Activated T-helper 17 cell treated with anti-CD3 and anti-CD28 coated beads, Interleukin-2, amount 50 U/mL, for 72 hours (primary cell): ENCODE measurements at regions not wholly inside any gene's neighbourhood (a gene's known extent, or its start where the extent isn't known, plus 50 kb on each side); places are given as distances from the start of the nearest gene placed in this dataset.
"Not testable (repeated sequence)": the region's sequence is repeated elsewhere in the genome, so short reads cannot be mapped to it uniquely, and the experiment has no call there.

ENCODE experiments used
- ATAC-seq: fragments of 150-1000 bp; cut with Tn5 transposase; replicated peaks from 2 replicates; pipeline ENCODE4 v1.10.0; 2021; ENCODE audit warnings: mild to moderate bottlenecking, moderate library complexity
- H3K27ac Mint-ChIP-seq: one replicate; pipeline ENCODE4 v1.8.0; 2022; ENCODE audit warnings: mixed read lengths
- H3K27me3 Mint-ChIP-seq: one replicate; pipeline ENCODE4 v1.8.0; 2022; ENCODE audit warnings: mixed read lengths
- H3K36me3 Mint-ChIP-seq: one replicate; pipeline ENCODE4 v1.8.0; 2022; ENCODE audit warnings: low read depth, mild to moderate bottlenecking, mixed read lengths
- H3K4me1 Mint-ChIP-seq: one replicate; pipeline ENCODE4 v1.8.0; 2022; ENCODE audit warnings: mixed read lengths
- H3K4me3 Mint-ChIP-seq: one replicate; pipeline ENCODE4 v1.8.0; 2022; ENCODE audit warnings: mild to moderate bottlenecking, mixed read lengths
- H3K9me3 Mint-ChIP-seq: one replicate; pipeline ENCODE4 v1.8.0; 2022; ENCODE audit warnings: mixed read lengths

GRCh38 chr15:31656915-31657314 is 330.3 kb downstream of the KLF13 start:
- not testable (repeated sequence) for ATAC-seq

GRCh38 chr15:31660816-31661215 is 334.2 kb downstream of the KLF13 start:
- H3K27ac Mint-ChIP-seq = no peak overlapping the region
- no peaks in the 10 kb centered on the region for H3K4me1 Mint-ChIP-seq
- no peaks in the 10 kb centered on the region for H3K9me3 Mint-ChIP-seq
- H3K27me3 Mint-ChIP-seq = peaks cover 6% of the 10 kb centered on the region
- ATAC-seq = no peak
- no peaks in the 10 kb centered on the region for H3K36me3 Mint-ChIP-seq
- H3K4me3 Mint-ChIP-seq = no peak overlapping the region

More at GRCh38 chr15:31656915-31657314, 330.3 kb downstream of the KLF13 start:
- H3K4me1 Mint-ChIP-seq, H3K27me3 Mint-ChIP-seq, H3K36me3 Mint-ChIP-seq, H3K9me3 Mint-ChIP-seq, H3K27ac Mint-ChIP-seq, H3K4me3 Mint-ChIP-seq: not testable (repeated sequence)

GRCh38 chr15:31665732-31666131 is 339.1 kb downstream of the KLF13 start:
- not testable (repeated sequence) for H3K4me3 Mint-ChIP-seq, H3K4me1 Mint-ChIP-seq, H3K27ac Mint-ChIP-seq, H3K36me3 Mint-ChIP-seq, H3K9me3 Mint-ChIP-seq, ATAC-seq
- peaks cover 13% of the 10 kb centered on the region for H3K27me3 Mint-ChIP-seq

- H3K4me3 Mint-ChIP-seq, H3K27ac Mint-ChIP-seq, H3K4me1 Mint-ChIP-seq, ATAC-seq, H3K36me3 Mint-ChIP-seq, H3K9me3 Mint-ChIP-seq: not testable (repeated sequence)
- peaks cover 22% of the 10 kb centered on the region for H3K27me3 Mint-ChIP-seq
Measured at GRCh38 chr15:31669158-31669908, 342.7 kb downstream of the KLF13 start.

DNA sequence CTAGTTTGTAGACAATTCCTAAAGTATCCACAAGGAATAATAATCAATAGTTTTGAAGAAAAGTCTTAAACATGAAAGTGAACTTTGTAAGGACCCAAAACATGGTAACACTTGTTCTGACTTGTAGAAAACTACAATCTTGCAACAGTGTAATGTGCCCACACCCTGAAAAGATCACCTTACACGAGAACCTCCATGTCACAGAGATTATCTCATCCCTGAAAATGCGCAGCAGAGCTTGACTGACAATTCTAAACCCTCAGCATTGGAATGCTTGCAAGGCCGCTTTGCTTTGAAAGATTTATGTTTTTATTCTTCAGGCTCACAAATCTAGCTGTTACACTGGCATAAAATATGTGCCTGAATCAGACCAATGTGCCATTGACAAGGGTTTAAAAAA is 346.6 kb downstream of the KLF13 start:
- not testable (repeated sequence) for H3K9me3 Mint-ChIP-seq, H3K4me3 Mint-ChIP-seq, H3K4me1 Mint-ChIP-seq, ATAC-seq, H3K36me3 Mint-ChIP-seq, H3K27ac Mint-ChIP-seq
- H3K27me3 Mint-ChIP-seq = peaks cover 26% of the 10 kb centered on the region

GRCh38 chr15:31681529-31682259 is 348.6 kb upstream of the CHRNA7 start:
- H3K36me3 Mint-ChIP-seq, H3K27ac Mint-ChIP-seq, H3K9me3 Mint-ChIP-seq, H3K27me3 Mint-ChIP-seq, ATAC-seq, H3K4me3 Mint-ChIP-seq, H3K4me1 Mint-ChIP-seq: not testable (repeated sequence)

DNA sequence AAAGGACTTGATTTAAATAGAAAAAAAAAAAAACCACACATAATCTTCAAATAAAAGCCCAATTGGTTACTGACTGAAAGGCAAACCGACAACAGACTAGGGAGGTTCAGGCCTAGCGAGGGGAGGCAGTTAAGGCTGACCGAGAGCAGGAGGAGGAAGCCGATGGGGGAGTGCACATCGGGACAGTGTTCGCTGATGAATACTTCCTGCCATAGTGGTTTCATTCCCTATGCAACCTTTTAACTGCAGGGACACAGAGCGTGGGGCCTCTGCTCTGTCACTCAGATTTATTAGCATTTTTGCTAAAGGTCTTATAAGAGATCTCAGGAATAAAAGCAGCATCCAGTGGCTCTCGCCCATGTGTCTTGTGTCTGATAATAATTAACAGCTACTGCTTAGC is 343.2 kb upstream of the CHRNA7 start:
- not testable (repeated sequence) for H3K27ac Mint-ChIP-seq, H3K4me3 Mint-ChIP-seq

DNA sequence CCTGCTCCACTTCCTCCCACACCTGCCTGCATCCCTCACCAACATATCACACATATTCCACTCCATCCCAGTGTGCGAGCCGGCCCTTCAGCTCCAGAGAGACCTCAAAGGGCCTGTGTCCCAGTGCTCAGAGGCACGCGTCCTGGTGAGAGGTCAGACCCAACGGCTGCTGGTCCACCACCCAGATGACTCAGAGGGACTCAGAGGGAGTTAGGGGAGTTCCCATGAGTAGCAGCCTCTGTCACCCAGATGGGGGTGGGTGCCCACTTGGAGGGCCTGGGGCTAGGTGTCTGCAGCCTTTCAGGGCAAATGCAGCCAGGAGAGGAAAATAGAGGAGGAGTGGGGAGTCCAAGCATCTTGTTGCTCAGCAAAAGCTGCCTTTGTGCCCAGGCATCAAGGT is 333.8 kb upstream of the CHRNA7 start:
- not testable (repeated sequence) for H3K4me3 Mint-ChIP-seq, H3K9me3 Mint-ChIP-seq, H3K36me3 Mint-ChIP-seq, H3K4me1 Mint-ChIP-seq, H3K27ac Mint-ChIP-seq, H3K27me3 Mint-ChIP-seq, ATAC-seq

More for the DNA sequence above, 343.2 kb upstream of the CHRNA7 start:
- not testable (repeated sequence) for H3K36me3 Mint-ChIP-seq, H3K9me3 Mint-ChIP-seq, ATAC-seq, H3K4me1 Mint-ChIP-seq
- H3K27me3 Mint-ChIP-seq = peaks cover 11% of the 10 kb centered on the region

GRCh38 chr15:31705076-31705678 is 325.1 kb upstream of the CHRNA7 start:
- not testable (repeated sequence) for H3K27ac Mint-ChIP-seq, H3K4me1 Mint-ChIP-seq, H3K27me3 Mint-ChIP-seq, H3K4me3 Mint-ChIP-seq, ATAC-seq, H3K36me3 Mint-ChIP-seq, H3K9me3 Mint-ChIP-seq

DNA sequence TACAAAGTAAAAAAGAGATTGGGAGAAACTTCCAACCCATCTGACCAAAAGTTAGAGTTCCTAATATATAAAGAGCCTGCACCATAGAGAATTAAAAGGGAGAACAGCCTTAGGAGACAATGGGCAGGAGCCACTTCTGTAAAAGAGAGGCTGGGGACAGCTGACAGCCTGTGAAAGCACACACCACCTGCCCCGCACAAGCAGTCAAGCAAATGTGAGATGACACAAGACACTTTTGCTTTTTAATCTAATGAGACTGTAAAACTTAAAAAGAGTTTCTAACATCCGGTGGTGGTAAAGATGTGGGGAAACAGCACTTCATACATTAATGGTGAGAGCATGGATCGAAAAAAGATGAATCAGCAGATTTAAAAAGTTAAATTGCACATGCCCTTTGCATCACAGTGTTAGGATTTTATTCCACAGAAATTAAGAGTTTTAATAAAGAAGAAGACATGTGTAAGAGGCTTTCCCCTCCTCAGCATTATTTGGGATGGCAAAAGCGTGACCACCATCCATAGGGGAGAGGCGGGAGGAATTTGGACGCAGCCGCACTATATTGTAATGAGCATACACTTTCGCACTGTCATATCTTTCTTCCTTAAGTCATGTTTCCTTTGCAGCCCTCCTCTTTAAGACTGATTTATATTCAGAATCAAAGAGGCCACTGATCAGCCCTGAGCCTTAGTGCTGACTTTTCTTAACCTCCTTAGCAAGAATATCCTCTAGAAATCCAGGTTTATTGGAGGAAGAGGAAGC is 322.2 kb upstream of the CHRNA7 start:
- not testable (repeated sequence) for H3K27ac Mint-ChIP-seq, H3K36me3 Mint-ChIP-seq, H3K4me1 Mint-ChIP-seq, H3K27me3 Mint-ChIP-seq, H3K9me3 Mint-ChIP-seq, H3K4me3 Mint-ChIP-seq
- ATAC-seq = peak; percentile 90

- peak; percentile 90 for ATAC-seq
- H3K4me1 Mint-ChIP-seq, H3K27me3 Mint-ChIP-seq, H3K9me3 Mint-ChIP-seq, H3K4me3 Mint-ChIP-seq, H3K36me3 Mint-ChIP-seq, H3K27ac Mint-ChIP-seq: not testable (repeated sequence)
Measured at GRCh38 chr15:31708703-31709327, 321.5 kb upstream of the CHRNA7 start.

- not testable (repeated sequence) for H3K27me3 Mint-ChIP-seq, ATAC-seq, H3K4me3 Mint-ChIP-seq, H3K27ac Mint-ChIP-seq, H3K36me3 Mint-ChIP-seq, H3K4me1 Mint-ChIP-seq, H3K9me3 Mint-ChIP-seq
Measured at GRCh38 chr15:31709479-31709878, 320.8 kb upstream of the CHRNA7 start.

DNA sequence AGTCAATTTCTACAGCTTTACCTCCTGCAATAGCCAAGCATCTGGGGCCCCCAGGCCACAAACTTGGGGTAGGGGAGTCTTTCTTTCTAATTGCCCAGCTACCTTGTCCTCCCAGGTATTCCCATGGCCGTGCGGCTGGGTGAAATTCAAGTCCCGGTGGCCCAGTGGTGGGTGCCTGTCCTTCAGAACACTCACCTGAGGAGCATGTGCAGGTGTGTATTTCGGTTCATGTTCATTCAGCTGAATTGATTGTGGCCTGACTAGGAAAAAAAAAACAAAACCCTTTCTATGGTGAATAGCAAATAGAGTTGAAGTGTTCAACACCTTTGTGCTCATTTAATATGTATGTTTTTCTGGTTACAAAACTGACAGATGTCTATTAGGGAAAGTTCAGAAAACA is 319.5 kb upstream of the CHRNA7 start:
- not testable (repeated sequence) for H3K4me1 Mint-ChIP-seq, ATAC-seq, H3K4me3 Mint-ChIP-seq, H3K36me3 Mint-ChIP-seq, H3K27ac Mint-ChIP-seq, H3K27me3 Mint-ChIP-seq, H3K9me3 Mint-ChIP-seq

GRCh38 chr15:31715208-31715607 is 315.1 kb upstream of the CHRNA7 start:
- not testable (repeated sequence) for H3K4me3 Mint-ChIP-seq, H3K4me1 Mint-ChIP-seq

More at GRCh38 chr15:31715208-31715607, 315.1 kb upstream of the CHRNA7 start:
- H3K27me3 Mint-ChIP-seq, H3K27ac Mint-ChIP-seq, H3K9me3 Mint-ChIP-seq, H3K36me3 Mint-ChIP-seq, ATAC-seq: not testable (repeated sequence)
